SK-N-SH treated with all-trans-retinoic acid at 6 μM for 48 hours (cell line): ENCODE measurements at regions not wholly inside any gene's neighbourhood (a gene's known extent, or its start where the extent isn't known, plus 50 kb on each side); places are given as distances from the start of the nearest gene placed in this dataset.
"Not testable (repeated sequence)": the region's sequence is repeated elsewhere in the genome, so short reads cannot be mapped to it uniquely, and the experiment has no call there.

Source experiments
- CREB5 ChIP-seq: fragments of 250-450 bp; sonication (Bioruptor Pico); IDR thresholded peaks from 2 replicates; pipeline ENCODE4 v1.5.1; 2020; ENCODE audit warnings: low read depth, mild to moderate bottlenecking, moderate library complexity
- CSRNP3 ChIP-seq: fragments of 250-450 bp; sonication (Bioruptor Pico); IDR thresholded peaks from 2 replicates; pipeline ENCODE4 v1.5.1; 2021; ENCODE audit warnings: mild to moderate bottlenecking, moderate library complexity
- ISL1 ChIP-seq: fragments of 250-450 bp; sonication (Bioruptor Pico); IDR thresholded peaks from 2 replicates; pipeline ENCODE4 v2.1.2; 2022; ENCODE audit warnings: mild to moderate bottlenecking, moderate library complexity
- OSR1 ChIP-seq: fragments of 250-450 bp; sonication (Bioruptor Pico); IDR thresholded peaks from 2 replicates; pipeline ENCODE4 v1.8.0; 2022; ENCODE audit warnings: moderate library complexity, mild to moderate bottlenecking, inconsistent platforms
- PATZ1 ChIP-seq: fragments of 250-450 bp; sonication (Bioruptor Pico); IDR thresholded peaks from 2 replicates; pipeline ENCODE4 v1.8.0; 2020; ENCODE audit warnings: mild to moderate bottlenecking, moderate library complexity, borderline replicate concordance
- RARB ChIP-seq: fragments of 250-450 bp; sonication (Bioruptor Pico); IDR thresholded peaks from 2 replicates; pipeline ENCODE4 v1.8.0; 2021; ENCODE audit warnings: mild to moderate bottlenecking, moderate library complexity
- SNAI2 ChIP-seq: fragments of 250-450 bp; sonication (Bioruptor Pico); IDR thresholded peaks from 2 replicates; pipeline ENCODE4 v1.5.0; 2020; ENCODE audit warnings: mild to moderate bottlenecking, moderate library complexity
- TOX ChIP-seq: fragments of 250-450 bp; sonication (Bioruptor Pico); IDR thresholded peaks from 2 replicates; pipeline ENCODE4 v1.8.0; 2021; ENCODE audit warnings: mild to moderate bottlenecking, moderate library complexity, borderline replicate concordance
- TSHZ2 ChIP-seq: fragments of 250-450 bp; sonication (Bioruptor Pico); IDR thresholded peaks from 2 replicates; pipeline ENCODE4 v1.5.0; 2020; ENCODE audit warnings: mild to moderate bottlenecking, moderate library complexity
- ZC3H10 ChIP-seq: fragments of 250-450 bp; sonication (Bioruptor Pico); IDR thresholded peaks from 2 replicates; pipeline ENCODE4 v1.5.1; 2021; ENCODE audit warnings: mild to moderate bottlenecking, moderate library complexity
- ZFP30 ChIP-seq: fragments of 450-650 bp; formaldehyde crosslinking; IDR thresholded peaks from 2 replicates; pipeline ENCODE4 v1.5.0; 2022; ENCODE audit warnings: mild to moderate bottlenecking, moderate library complexity

- TF ChIP-seq CREB5 (CRISPR knock-in tag); TOX (CRISPR knock-in tag); ZC3H10; CSRNP3 (CRISPR knock-in tag); TSHZ2 (CRISPR knock-in tag); PATZ1 (CRISPR knock-in tag); ISL1 (CRISPR knock-in tag); RARB (CRISPR knock-in tag); ZFP30 (CRISPR knock-in tag); SNAI2; OSR1: not testable (repeated sequence)
Measured at GRCh38 chr1:83134322-83135014, 864.5 kb downstream of the TTLL7 start.
